Activated T-cell treated with anti-CD3 and anti-CD28 coated beads for 4 hours (primary cell): ENCODE measurements at regions not wholly inside any gene's neighbourhood (a gene's known extent, or its start where the extent isn't known, plus 50 kb on each side); places are given as distances from the start of the nearest gene placed in this dataset.

Experiments
- DNase-seq: peaks from one replicate; pipeline ENCODE4 v3.0.0-alpha.2; 2020

DNA sequence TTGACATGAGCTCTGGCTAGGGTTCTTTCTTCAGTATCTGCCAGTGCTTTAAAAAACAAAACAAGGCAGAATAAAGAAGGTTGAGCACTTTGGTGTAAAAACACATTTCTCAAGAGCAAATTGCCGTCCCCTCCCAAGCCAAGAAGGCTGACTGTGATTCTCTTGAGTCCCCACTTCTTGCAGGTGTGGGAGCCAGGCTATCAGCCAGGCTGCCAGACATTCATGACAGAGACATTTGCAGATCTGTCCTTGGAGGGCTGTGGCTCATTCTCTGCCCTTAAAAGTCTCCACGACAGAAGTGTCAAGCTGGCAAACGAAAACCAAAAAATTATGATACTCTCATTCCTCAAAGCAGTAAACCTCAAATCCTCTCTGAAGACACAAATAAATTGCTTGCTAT lies 749.3 kb upstream of the HS6ST1 start:
- DNase-seq, result no peak

- no peak for DNase-seq
Observed at GRCh38 chr2:129068543-129068942, 749.9 kb upstream of the HS6ST1 start.

- DNase-seq, result no peak
Observed at GRCh38 chr2:129069875-129070594, 751.4 kb upstream of the HS6ST1 start.

DNA sequence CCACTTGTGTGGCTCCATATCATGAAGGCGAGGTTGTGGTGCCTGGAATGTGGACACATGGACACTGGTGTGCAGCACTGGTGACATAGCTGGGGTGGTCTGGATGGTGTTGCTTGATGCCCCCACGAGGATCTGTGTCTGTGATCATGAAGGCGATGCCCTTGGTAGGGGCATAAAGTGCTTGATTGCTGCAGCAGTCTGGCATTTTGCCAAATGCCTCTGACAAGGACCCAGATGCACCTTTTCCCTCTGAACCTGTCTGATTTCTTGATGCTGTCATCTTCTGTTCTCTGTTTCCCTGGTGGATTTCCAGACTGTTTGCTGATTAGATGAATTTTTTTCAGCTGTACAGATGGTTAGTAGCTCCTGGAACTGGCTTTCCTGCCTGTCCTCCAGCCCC lies 752.0 kb upstream of the HS6ST1 start:
- DNase-seq, result no peak

- no peak for DNase-seq
Observed at GRCh38 chr2:129071531-129071930, 752.9 kb upstream of the HS6ST1 start.

DNA sequence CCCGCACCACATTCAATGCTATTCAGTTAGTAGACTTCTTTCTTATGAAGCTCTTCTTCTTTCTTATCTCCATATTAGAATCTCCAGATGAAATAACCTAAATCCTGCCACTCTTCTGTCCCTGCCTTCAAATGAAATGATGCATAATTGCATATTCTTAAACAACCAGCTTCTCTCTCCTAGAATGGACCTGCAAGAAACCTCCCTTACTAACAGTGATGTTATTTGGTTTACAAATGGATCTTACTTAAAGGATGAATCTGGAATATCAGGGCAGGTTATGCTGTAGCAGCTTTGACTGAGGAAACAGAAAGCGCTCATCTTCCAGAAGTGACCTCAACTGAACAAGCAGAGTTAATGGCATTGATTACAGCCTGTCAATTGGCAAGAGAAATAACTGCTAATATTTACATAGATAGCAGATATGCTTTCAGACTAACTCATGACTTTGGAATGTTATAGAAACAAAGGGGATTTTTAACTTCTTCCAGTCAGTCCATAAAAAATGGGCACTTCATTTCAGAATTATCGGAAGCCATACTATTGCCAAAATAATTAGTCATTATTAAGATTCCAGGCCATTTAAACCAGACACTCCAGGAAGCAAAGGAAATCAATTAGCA lies 755.7 kb upstream of the HS6ST1 start:
- DNase-seq, result no peak

DNA sequence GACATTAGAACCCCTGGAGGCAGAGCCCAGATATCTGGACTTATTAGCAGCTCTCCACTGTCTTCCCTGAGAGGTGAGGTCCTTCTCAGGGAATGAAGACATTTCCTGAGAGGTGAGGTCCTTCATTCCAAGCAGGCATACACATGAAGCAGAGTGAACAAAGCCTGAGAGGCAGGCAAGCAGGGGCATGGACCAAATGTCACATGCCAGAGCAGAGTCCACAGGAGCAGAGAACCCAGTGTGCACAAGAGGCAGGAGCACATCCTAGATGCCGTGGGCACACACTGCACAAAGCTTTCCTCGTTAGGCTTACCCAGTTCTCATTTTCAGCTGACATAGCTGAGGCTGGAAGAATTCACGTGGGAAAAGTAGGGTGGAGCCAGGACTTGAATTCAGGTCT lies 759.9 kb upstream of the HS6ST1 start:
- no peak for DNase-seq

GRCh38 chr2:129080715-129081476 lies 762.2 kb upstream of the HS6ST1 start:
- no peak for DNase-seq

- DNase-seq, result no peak
Observed at GRCh38 chr2:129085386-129085785, 766.7 kb upstream of the HS6ST1 start.

DNA sequence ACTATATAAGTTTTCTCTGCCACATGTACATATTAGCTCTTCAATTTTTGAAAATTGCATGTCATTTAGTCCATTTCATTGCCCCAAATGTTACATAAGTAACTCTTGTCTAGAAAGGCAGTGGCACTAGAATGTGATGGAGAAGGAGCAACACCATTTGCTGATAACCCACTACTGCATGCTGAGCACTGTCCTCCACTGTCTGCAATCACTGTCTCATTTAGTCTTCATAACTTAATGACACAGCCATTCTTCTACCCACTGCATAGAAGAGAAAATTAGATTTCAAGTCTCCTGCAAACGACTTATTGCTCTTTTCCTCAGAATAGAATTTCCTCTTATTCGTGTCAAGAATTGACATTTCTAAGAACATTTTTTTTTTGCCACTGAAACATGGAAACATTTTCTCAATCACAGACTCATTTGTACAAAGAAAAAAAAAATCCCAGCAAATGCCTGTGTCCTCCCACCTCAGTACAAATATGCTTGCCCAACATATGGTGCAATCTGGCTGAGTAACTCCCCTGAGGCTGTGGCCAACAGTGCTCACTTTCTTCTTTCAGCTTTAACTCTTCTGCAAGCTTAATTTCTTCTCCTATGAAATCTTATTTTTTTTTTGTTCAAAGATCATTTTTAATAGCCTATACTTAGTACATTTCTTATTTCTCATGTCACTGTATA lies 768.6 kb upstream of the HS6ST1 start:
- DNase-seq, result no peak

GRCh38 chr2:129091620-129092019 lies 773.0 kb upstream of the HS6ST1 start:
- DNase-seq, result no peak

DNA sequence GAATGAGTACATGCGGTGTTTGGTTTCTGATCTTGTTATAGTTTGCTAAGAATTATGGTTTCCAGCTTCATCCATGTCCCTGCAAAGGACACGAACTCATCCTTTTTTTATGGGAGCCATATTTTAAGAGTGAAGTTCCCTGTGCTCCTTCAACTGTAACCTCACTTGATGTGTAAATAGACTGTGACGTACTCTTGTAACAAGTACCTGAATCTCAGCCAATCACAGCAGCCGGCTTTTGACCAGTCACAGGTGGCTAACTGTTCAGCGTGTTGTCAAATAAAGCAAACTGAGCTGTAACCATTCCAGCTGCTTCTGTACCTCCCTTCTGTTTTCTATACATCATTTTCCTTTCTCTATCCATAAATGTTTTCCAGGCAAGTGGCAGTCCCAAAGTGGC lies 774.3 kb upstream of the HS6ST1 start:
- DNase-seq, result no peak

DNA sequence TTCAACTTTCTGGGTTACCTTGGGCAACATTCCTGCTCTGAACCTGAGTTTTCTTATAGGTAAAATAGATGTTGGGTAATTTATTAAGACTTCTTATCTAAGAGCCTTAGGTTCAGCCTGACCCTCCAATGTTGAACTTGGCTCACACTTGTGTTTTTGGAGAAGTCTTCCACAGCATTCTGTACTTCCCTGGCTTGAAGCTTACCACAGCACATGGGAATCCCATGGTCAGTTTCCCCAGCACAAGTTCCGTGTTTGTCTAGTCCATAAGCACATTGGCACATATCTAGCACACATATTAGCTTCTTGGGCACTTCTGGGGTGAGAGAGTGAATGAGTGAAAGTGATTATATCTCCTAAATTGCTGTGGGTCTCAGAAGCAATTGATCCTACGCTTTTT lies 782.5 kb upstream of the HS6ST1 start:
- no peak for DNase-seq

DNA sequence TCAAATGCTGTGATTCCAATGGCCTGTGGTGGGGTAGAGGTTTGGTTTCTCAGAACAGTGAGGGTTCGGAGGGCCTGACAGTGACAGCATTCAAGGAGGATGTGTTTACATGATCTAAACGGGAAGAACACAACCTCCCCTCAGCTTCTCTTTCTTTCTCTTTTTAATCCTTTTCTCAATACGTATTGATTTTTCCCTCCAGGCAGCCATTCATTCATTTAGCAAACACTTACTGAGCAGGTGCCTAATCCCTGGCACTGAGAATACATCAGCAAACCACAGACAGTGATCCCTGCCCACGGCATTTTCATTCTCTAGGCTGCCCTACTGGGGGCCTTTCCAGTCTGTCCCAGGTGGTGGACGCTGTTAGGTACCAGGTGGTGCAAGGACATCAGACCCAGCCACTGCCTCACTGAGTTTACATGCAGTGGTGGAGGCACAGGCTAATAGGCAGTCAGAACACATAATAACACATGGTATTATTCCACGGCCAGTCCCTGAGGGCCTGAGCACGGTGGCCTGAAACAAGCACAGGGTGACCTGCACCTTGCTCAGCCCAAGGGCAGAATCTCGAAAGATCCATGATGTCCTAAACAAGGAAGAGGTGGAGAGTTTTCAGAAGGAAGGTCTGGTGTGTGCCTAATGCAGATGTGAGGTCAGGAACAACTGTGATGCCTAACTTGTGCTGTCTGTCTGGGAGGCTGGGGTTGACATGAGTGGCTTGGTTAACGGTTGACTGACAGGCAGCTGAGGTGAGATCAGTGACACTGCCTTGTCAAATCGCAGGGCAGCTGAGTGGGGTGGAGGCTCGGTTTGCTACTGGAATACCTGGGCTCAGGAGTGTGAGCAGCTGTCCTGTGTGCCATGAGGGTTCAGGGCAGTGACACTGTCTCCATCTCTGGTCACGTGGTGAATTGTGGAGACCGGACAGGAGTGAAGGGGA lies 785.5 kb upstream of the HS6ST1 start:
- no peak for DNase-seq

- no peak for DNase-seq
Observed at GRCh38 chr2:129112181-129112580, 793.5 kb upstream of the HS6ST1 start.

DNA sequence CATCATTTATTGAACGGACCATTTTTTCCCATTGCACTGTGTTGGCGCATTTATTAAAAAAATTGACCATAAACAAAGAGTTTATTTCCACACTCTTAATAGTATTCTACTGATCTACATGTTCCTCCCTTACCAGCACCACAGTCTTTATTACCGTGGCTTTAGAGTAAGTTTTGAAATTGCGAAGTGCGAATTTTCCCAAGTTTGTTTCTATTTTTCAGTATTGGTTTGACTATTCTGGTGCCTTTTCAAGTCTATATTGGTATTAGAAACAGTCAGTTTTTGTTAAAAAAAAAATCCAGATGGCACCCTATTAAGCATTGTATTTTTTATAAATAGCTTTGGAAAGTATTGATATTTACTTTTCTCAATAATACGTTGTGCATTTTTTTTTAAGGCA lies 795.1 kb upstream of the HS6ST1 start:
- no peak for DNase-seq

GRCh38 chr2:129117434-129117833 lies 798.8 kb upstream of the HS6ST1 start:
- DNase-seq, result no peak

GRCh38 chr2:129118296-129118695 lies 799.6 kb upstream of the HS6ST1 start:
- DNase-seq, result no peak

DNA sequence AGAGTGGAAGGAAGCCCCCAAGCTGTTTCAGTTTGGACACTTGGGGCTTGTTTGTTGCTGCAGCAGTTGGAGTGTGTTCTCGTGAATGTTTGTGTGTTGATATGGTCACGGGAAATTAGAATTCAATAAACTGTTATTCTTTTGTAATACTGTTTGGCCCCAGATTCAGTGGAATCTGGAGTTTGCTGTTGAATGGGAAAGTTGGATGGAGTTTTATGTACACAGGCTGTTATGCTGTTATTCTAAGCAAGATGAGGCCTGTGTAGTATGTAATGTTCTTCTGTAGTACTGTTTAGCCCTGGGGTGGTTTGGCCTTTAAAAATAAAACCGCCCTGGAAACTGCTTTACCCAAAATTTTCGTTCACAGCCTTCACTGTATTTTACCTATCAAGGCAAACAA lies 810.4 kb upstream of the HS6ST1 start:
- DNase-seq, result no peak

GRCh38 chr2:129133692-129134641 lies 815.3 kb upstream of the HS6ST1 start:
- DNase-seq, result no peak

DNA sequence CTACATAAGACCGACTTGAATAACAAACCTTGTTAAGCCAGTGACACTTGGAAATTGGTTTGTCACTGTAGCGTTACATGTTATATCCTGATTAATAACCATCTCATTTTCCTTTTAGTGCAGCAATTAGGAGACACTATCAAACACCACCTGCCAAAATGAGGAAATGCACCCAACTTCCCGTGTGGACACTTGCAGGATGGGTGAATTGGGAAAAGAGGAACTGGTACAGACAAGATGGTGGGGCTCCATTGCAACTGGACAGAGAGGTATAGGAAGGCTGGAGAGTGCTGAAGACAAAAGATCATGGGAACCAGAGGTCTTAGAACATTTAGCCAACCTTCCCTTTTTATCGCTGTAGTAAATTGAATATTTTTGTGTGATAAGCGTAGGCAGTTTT lies 816.3 kb upstream of the HS6ST1 start:
- DNase-seq, result no peak
